ENCODE measurements at regions not wholly inside any gene's neighbourhood (a gene's known extent, or its start where the extent isn't known, plus 50 kb on each side); places are given as distances from the start of the nearest gene placed in this dataset.

- Mint-ChIP-seq H3K4me1 (no peaks in the 10 kb centered on the region), H3K9me3 (peaks cover 17% of the 10 kb centered on the region), H3K36me3 (ENCODE audit: low read depth) (no peaks in the 10 kb centered on the region), H3K27ac (no peak overlapping the region), H3K4me3 (no peak overlapping the region), H3K27me3 (ENCODE audit: low read depth) (peaks cover 3% of the 10 kb centered on the region)
- no peak for TF ChIP-seq CTCF (IDR thresholded peaks at IDR 0.05; ENCODE audit: unreplicated experiment in 3 of 3)
Measured at GRCh38 chr2:145341536-145341935, 821.6 kb upstream of the ZEB2 start.

- Mint-ChIP-seq H3K4me3 (no peak overlapping the region), H3K4me1 (no peaks in the 10 kb centered on the region), H3K36me3 (ENCODE audit: low read depth) (no peaks in the 10 kb centered on the region), H3K27me3 (ENCODE audit: low read depth) (peaks cover 3% of the 10 kb centered on the region), H3K27ac (no peak overlapping the region), H3K9me3 (peaks cover 17% of the 10 kb centered on the region)
- TF ChIP-seq CTCF (IDR thresholded peaks at IDR 0.05; ENCODE audit: unreplicated experiment in 3 of 3): no peak
Measured at GRCh38 chr2:145339646-145340045, 819.7 kb upstream of the ZEB2 start.

- H3K4me1 Mint-ChIP-seq: peaks cover 9% of the 10 kb centered on the region
- H3K27ac Mint-ChIP-seq: no peak overlapping the region
- H3K4me3 Mint-ChIP-seq: no peak overlapping the region
- TF ChIP-seq CTCF (IDR thresholded peaks at IDR 0.05; ENCODE audit: unreplicated experiment in 3 of 3): no peak
- no peaks in the 10 kb centered on the region for H3K9me3 Mint-ChIP-seq
- no peaks in the 10 kb centered on the region for H3K36me3 Mint-ChIP-seq (ENCODE audit: low read depth)
- no peaks in the 10 kb centered on the region for H3K27me3 Mint-ChIP-seq (ENCODE audit: low read depth)
Measured at GRCh38 chr2:145332210-145332898, 812.4 kb upstream of the ZEB2 start.

- no peak for TF ChIP-seq CTCF (IDR thresholded peaks at IDR 0.05; ENCODE audit: unreplicated experiment in 3 of 3)
- H3K27me3 Mint-ChIP-seq (ENCODE audit: low read depth): no peaks in the 10 kb centered on the region
- H3K4me1 Mint-ChIP-seq: peaks cover 9% of the 10 kb centered on the region
Measured at GRCh38 chr2:145329971-145330370, 810.1 kb upstream of the ZEB2 start.

GRCh38 chr2:145325485-145325884 is 805.6 kb upstream of the ZEB2 start:
- no peaks in the 10 kb centered on the region for H3K27me3 Mint-ChIP-seq (ENCODE audit: low read depth)
- H3K36me3 Mint-ChIP-seq (ENCODE audit: low read depth): no peaks in the 10 kb centered on the region
- H3K9me3 Mint-ChIP-seq: no peaks in the 10 kb centered on the region
- H3K4me3 Mint-ChIP-seq: no peak overlapping the region
- no peak for TF ChIP-seq CTCF (IDR thresholded peaks at IDR 0.05; ENCODE audit: unreplicated experiment in 3 of 3)
- H3K4me1 Mint-ChIP-seq: peaks cover 8% of the 10 kb centered on the region
- H3K27ac Mint-ChIP-seq: no peak overlapping the region

More at GRCh38 chr2:145329971-145330370, 810.1 kb upstream of the ZEB2 start:
- Mint-ChIP-seq H3K27ac (peak overlapping the region; percentile 68 to 85 (median 73)), H3K36me3 (ENCODE audit: low read depth) (no peaks in the 10 kb centered on the region), H3K4me3 (no peak overlapping the region), H3K9me3 (no peaks in the 10 kb centered on the region)

- H3K27ac Mint-ChIP-seq: no peak overlapping the region
- H3K9me3 Mint-ChIP-seq: no peaks in the 10 kb centered on the region
- H3K36me3 Mint-ChIP-seq (ENCODE audit: low read depth): no peaks in the 10 kb centered on the region
- TF ChIP-seq CTCF (IDR thresholded peaks at IDR 0.05; ENCODE audit: unreplicated experiment in 3 of 3): no peak
- peaks cover under 1% of the 10 kb centered on the region for H3K4me1 Mint-ChIP-seq
- H3K27me3 Mint-ChIP-seq (ENCODE audit: low read depth): no peaks in the 10 kb centered on the region
- H3K4me3 Mint-ChIP-seq: no peak overlapping the region
Measured at GRCh38 chr2:145324748-145325147, 804.8 kb upstream of the ZEB2 start.
